ENCODE measurements at regions not wholly inside any gene's neighbourhood (a gene's known extent, or its start where the extent isn't known, plus 50 kb on each side); places are given as distances from the start of the nearest gene placed in this dataset.

- no peak for TF ChIP-seq CTCF (IDR thresholded peaks at IDR 0.05)
- TF ChIP-seq ZFX (IDR thresholded peaks at IDR 0.05; ENCODE audit: borderline replicate concordance), result no peak
Measured at GRCh38 chr14:62303437-62303836, 541.2 kb downstream of the SNAPC1 start.

Data from 22Rv1 (cell line).